ENCODE measurements at regions not wholly inside any gene's neighbourhood (a gene's known extent, or its start where the extent isn't known, plus 50 kb on each side); places are given as distances from the start of the nearest gene placed in this dataset.

DNA sequence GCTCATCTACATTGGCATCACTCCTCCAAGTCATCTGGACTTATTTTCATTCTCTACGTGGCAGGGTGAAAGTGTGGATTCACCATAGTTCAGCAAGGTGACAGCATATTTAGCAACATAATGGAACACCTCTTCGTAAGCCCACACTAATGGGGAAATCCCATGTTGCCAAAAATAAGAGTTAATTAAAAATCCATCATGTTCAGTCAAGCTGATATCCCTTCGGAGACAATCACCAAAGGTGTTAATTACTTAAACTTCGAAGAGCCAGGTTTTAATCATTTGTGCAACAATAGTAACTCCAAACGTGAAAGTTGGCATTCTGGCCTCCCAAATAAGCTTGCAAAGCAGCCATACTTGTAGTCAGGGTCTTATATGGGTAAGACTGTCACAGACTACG, 242.9 kb downstream of the NSG2 start:
- H3K4me3 ChIP-seq (ENCODE audit: low read length), result no peak overlapping the region
- Mint-ChIP-seq H3K27ac (no peak overlapping the region), H3K36me3 (ENCODE audit: low read depth) (no peaks in the 10 kb centered on the region), H3K27me3 (ENCODE audit: insufficient read depth) (peaks cover 25% of the 10 kb centered on the region), H3K4me1 (peaks cover 2% of the 10 kb centered on the region), H3K4me3 (no peak overlapping the region), H3K9me3 (no peaks in the 10 kb centered on the region)
- no peak overlapping the region for H3K9ac ChIP-seq (ENCODE audit: extremely low read depth, low read length, poor library complexity, severe bottlenecking)
- DNase-seq, result no peak
- no peaks in the 10 kb centered on the region for H3K36me3 ChIP-seq (ENCODE audit: control insufficient read depth, insufficient read depth, low read length)
- H3K4me1 ChIP-seq (ENCODE audit: control insufficient read depth, insufficient read depth, low read length), result no peaks in the 10 kb centered on the region
- TF ChIP-seq, protein P1, sequence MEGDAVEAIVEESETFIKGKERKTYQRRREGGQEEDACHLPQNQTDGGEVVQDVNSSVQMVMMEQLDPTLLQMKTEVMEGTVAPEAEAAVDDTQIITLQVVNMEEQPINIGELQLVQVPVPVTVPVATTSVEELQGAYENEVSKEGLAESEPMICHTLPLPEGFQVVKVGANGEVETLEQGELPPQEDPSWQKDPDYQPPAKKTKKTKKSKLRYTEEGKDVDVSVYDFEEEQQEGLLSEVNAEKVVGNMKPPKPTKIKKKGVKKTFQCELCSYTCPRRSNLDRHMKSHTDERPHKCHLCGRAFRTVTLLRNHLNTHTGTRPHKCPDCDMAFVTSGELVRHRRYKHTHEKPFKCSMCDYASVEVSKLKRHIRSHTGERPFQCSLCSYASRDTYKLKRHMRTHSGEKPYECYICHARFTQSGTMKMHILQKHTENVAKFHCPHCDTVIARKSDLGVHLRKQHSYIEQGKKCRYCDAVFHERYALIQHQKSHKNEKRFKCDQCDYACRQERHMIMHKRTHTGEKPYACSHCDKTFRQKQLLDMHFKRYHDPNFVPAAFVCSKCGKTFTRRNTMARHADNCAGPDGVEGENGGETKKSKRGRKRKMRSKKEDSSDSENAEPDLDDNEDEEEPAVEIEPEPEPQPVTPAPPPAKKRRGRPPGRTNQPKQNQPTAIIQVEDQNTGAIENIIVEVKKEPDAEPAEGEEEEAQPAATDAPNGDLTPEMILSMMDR (conservative IDR thresholded peaks at IDR 0.05), result no peak
- no peaks in the 10 kb centered on the region for H3K9me3 ChIP-seq (ENCODE audit: control insufficient read depth, low read length)
- WGBS, 2 experiments (ENCODE audit: insufficient coverage in 1 of 2, insufficient read length in 1 of 2), result 91 to 95% methylated on average over 5 to 6 of the region's 6 CpGs
- peaks cover 15% of the 10 kb centered on the region for H3K27me3 ChIP-seq (ENCODE audit: control insufficient read depth, insufficient read depth, low read length, poor library complexity, severe bottlenecking)
- H3K27ac ChIP-seq (ENCODE audit: low read depth, low read length), result no peak overlapping the region

DNA sequence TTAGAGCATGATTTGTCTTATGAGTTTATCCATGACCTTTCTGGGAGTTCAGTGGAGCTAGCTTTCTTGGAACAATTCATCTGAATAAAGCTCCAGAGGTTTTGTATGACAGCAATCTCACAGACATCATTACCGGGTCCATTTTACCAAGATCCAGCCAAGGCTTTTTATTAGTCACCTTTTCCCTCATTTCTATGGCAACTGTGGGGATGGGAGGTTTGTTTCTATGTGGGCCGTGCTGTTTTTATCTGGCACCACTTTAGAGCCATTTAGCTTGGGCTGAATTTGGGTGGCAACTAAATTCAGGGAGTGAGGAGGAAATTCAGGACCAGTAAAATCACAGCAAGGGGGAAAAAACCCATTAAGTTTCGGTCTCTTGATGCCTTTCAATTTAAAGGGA, 245.7 kb downstream of the NSG2 start:
- 88 to 89% methylated on average over 2 to 3 of the region's 3 CpGs for WGBS, 2 experiments (ENCODE audit: insufficient coverage in 1 of 2, insufficient read length in 1 of 2)
- H3K9ac ChIP-seq (ENCODE audit: extremely low read depth, low read length, poor library complexity, severe bottlenecking), result no peak overlapping the region

DNA sequence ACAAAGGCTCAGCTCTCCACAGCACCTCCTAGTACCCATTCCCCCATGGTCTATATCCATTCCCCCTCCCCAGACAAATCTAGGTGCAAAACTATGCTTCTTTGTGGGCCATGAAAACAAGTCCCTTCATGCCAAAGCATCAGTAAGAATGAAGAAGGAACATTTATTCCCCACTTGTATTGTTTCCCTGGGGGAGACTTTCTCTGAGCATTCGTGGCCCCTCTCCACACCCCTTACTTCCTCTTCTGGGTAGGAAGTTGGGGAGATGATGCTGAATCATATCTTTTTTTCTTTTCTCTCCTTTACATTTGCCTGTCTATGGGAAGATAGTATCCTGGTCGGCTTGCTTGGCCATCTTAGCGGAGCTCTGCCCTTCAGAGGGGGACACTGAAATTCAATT, 246.8 kb downstream of the NSG2 start:
- H3K27me3 ChIP-seq (ENCODE audit: control insufficient read depth, insufficient read depth, low read length, poor library complexity, severe bottlenecking), result no peaks in the 10 kb centered on the region
- H3K4me3 ChIP-seq (ENCODE audit: low read length), result no peak overlapping the region
- no peak overlapping the region for H3K4me3 Mint-ChIP-seq
- no peaks in the 10 kb centered on the region for H3K4me1 ChIP-seq (ENCODE audit: control insufficient read depth, insufficient read depth, low read length)
- no peak overlapping the region for H3K27ac ChIP-seq (ENCODE audit: low read depth, low read length)
- no peaks in the 10 kb centered on the region for H3K36me3 Mint-ChIP-seq (ENCODE audit: low read depth)
- H3K9me3 Mint-ChIP-seq, result no peaks in the 10 kb centered on the region
- peak; percentile 12 for DNase-seq
- H3K9me3 ChIP-seq (ENCODE audit: control insufficient read depth, low read length), result no peaks in the 10 kb centered on the region
- no peak overlapping the region for H3K9ac ChIP-seq (ENCODE audit: extremely low read depth, low read length, poor library complexity, severe bottlenecking)
- no peaks in the 10 kb centered on the region for H3K36me3 ChIP-seq (ENCODE audit: control insufficient read depth, insufficient read depth, low read length)
- peaks cover 2% of the 10 kb centered on the region for H3K4me1 Mint-ChIP-seq
- no peak overlapping the region for H3K27ac Mint-ChIP-seq
- WGBS, 2 experiments (ENCODE audit: insufficient coverage in 1 of 2, insufficient read length in 1 of 2), result 93 to 100% methylated on average over 2 of the region's 3 CpGs
- H3K27me3 Mint-ChIP-seq (ENCODE audit: insufficient read depth), result peaks cover 18% of the 10 kb centered on the region
- TF ChIP-seq, protein P1 (conservative IDR thresholded peaks at IDR 0.05), result no peak

More for the DNA sequence above, 245.7 kb downstream of the NSG2 start:
- Mint-ChIP-seq H3K4me3 (no peak overlapping the region), H3K27ac (no peak overlapping the region), H3K27me3 (ENCODE audit: insufficient read depth) (peaks cover 20% of the 10 kb centered on the region), H3K9me3 (no peaks in the 10 kb centered on the region), H3K36me3 (ENCODE audit: low read depth) (no peaks in the 10 kb centered on the region), H3K4me1 (peaks cover 2% of the 10 kb centered on the region)
- no peaks in the 10 kb centered on the region for H3K9me3 ChIP-seq (ENCODE audit: control insufficient read depth, low read length)
- H3K4me1 ChIP-seq (ENCODE audit: control insufficient read depth, insufficient read depth, low read length), result no peaks in the 10 kb centered on the region
- peaks cover 4% of the 10 kb centered on the region for H3K27me3 ChIP-seq (ENCODE audit: control insufficient read depth, insufficient read depth, low read length, poor library complexity, severe bottlenecking)
- TF ChIP-seq, protein P1 (conservative IDR thresholded peaks at IDR 0.05), result no peak
- no peaks in the 10 kb centered on the region for H3K36me3 ChIP-seq (ENCODE audit: control insufficient read depth, insufficient read depth, low read length)
- no peak overlapping the region for H3K27ac ChIP-seq (ENCODE audit: low read depth, low read length)
- no peak overlapping the region for H3K4me3 ChIP-seq (ENCODE audit: low read length)
- DNase-seq, result peak; percentile 3

Data from endodermal cell (in vitro differentiated cells).